Upper lobe of left lung (tissue), 6 donors: ENCODE measurements at regions not wholly inside any gene's neighbourhood (a gene's known extent, or its start where the extent isn't known, plus 50 kb on each side); places are given as distances from the start of the nearest gene placed in this dataset.

ENCODE experiments used
- ATAC-seq, 2 donors: fragments of 200-7000 bp; cut with Tn5 transposase; one replicate each; pipeline ENCODE4 v1.9.1; 2022; ENCODE audit warnings: mild to moderate bottlenecking in 2 of 2, moderate library complexity in 2 of 2; ENCODE audit not compliant: low FRiP score in 2 of 2
- DNase-seq, 2 donors: peaks; one replicate each; pipeline ENCODE4 v3.0.0-alpha.2; 2019 to 2020
- H3K27ac ChIP-seq, 4 donors: fragments of 200-600 bp; sonication (generic); one replicate each; pipeline ENCODE4 v1.5.1; 2016 to 2019
- H3K27me3 ChIP-seq, 4 donors: fragments of 200-600 bp; sonication (generic); one replicate each; pipeline ENCODE4 v1.5.1; 2017 to 2019
- H3K36me3 ChIP-seq, 4 donors: fragments of 200-600 bp; sonication (generic); one replicate each; pipeline ENCODE4 v1.5.1; 2016 to 2019
- H3K4me1 ChIP-seq, 4 donors: fragments of 200-600 bp; sonication (generic); one replicate each; pipeline ENCODE4 v1.5.1; 2018 to 2019
- H3K4me3 ChIP-seq, 4 donors: fragments of 200-600 bp; sonication (generic); one replicate each; pipeline ENCODE4 v1.5.1; 2017 to 2019; ENCODE audit warnings: mild to moderate bottlenecking in 2 of 4, moderate library complexity in 1 of 4
- H3K9me3 ChIP-seq, 4 donors: fragments of 200-600 bp; sonication (generic); one replicate each; pipeline ENCODE4 v1.5.1; 2018 to 2019
- CTCF ChIP-seq, 6 experiments: fragments of 450-650 bp in 4 of 6; fragments of 200-600 bp in 2 of 6; sonication (generic) in 2 of 6; IDR thresholded peaks; one replicate each; pipeline ENCODE4 v1.5.1; 2016 to 2019; ENCODE audit warnings: antibody characterized with exemption in 6 of 6
- EP300 ChIP-seq, 4 donors: sonication (generic); formaldehyde crosslinking; IDR thresholded peaks; one replicate each; pipeline ENCODE4 v1.5.1; 2017; ENCODE audit warnings: antibody characterized with exemption in 4 of 4, control low read depth in 2 of 4
- POLR2A ChIP-seq, 4 donors: fragments of 450-650 bp; IDR thresholded peaks; one replicate each; pipeline ENCODE4 v1.5.1; 2016 to 2017; ENCODE audit warnings: antibody characterized with exemption in 4 of 4, mild to moderate bottlenecking in 2 of 4
- POLR2AphosphoS5 ChIP-seq, 2 donors: sonication (generic); formaldehyde crosslinking; IDR thresholded peaks; one replicate each; pipeline ENCODE4 v1.5.1; 2017; ENCODE audit warnings: antibody characterized with exemption in 2 of 2
- whole genome bisulfite sequencing, 2 donors: methylation state at CpG; one replicate each; pipeline ENCODE4 v1.1.5; 2017 to 2018; 5-methylcytosine and 5-hydroxymethylcytosine counted together
- donor health status: DM: no; HTN: no; CAD: no; lungs with moderate emphysema.
- donor health status: DM: no; HTN: yes; CAD: no; lungs with severe emphysema.

GRCh38 chr4:66059136-66059535, 388.8 kb upstream of the EPHA5 start:
- Histone ChIP-seq H3K36me3 (no peaks in the 10 kb centered on the region), H3K27me3 (no peaks in the 10 kb centered on the region), H3K27ac (no peak overlapping the region), H3K9me3 (no peaks in the 10 kb centered on the region), H3K4me1 (no peaks in the 10 kb centered on the region), H3K4me3 (no peak overlapping the region)
- TF ChIP-seq POLR2AphosphoS5 (IDR thresholded peaks at IDR 0.05) (no peak), EP300 (IDR thresholded peaks at IDR 0.05) (no peak), POLR2A (IDR thresholded peaks at IDR 0.05) (no peak), CTCF (IDR thresholded peaks at IDR 0.05) (no peak)
- DNase-seq: no peak
- 45 to 46% methylated on average over 1 of the region's 1 CpG for WGBS, 2 donors
- ATAC-seq: no peak

GRCh38 chr4:66055999-66056398, 385.7 kb upstream of the EPHA5 start:
- no peaks in the 10 kb centered on the region for H3K27me3 ChIP-seq
- H3K9me3 ChIP-seq: no peaks in the 10 kb centered on the region
- H3K36me3 ChIP-seq: no peaks in the 10 kb centered on the region
- H3K4me3 ChIP-seq: no peak overlapping the region
- ATAC-seq (no peak), DNase-seq (no peak)
- no peak overlapping the region for H3K27ac ChIP-seq
- no peak for TF ChIP-seq EP300 (IDR thresholded peaks at IDR 0.05)
- no peak for TF ChIP-seq CTCF (IDR thresholded peaks at IDR 0.05)
- no peak for TF ChIP-seq POLR2AphosphoS5 (IDR thresholded peaks at IDR 0.05)
- TF ChIP-seq POLR2A (IDR thresholded peaks at IDR 0.05): no peak
- no peaks in the 10 kb centered on the region for H3K4me1 ChIP-seq

GRCh38 chr4:66052426-66052825, 382.1 kb upstream of the EPHA5 start:
- DNase-seq (no peak), ATAC-seq (no peak)
- no peaks in the 10 kb centered on the region for H3K4me1 ChIP-seq
- no peak overlapping the region for H3K27ac ChIP-seq
- H3K27me3 ChIP-seq: no peaks in the 10 kb centered on the region
- 68 to 72% methylated on average over 2 of the region's 2 CpGs for WGBS, 2 donors
- no peaks in the 10 kb centered on the region for H3K9me3 ChIP-seq
- no peak overlapping the region for H3K4me3 ChIP-seq
- H3K36me3 ChIP-seq: no peaks in the 10 kb centered on the region
- TF ChIP-seq POLR2A (IDR thresholded peaks at IDR 0.05): no peak
- TF ChIP-seq EP300 (IDR thresholded peaks at IDR 0.05): no peak
- TF ChIP-seq CTCF (IDR thresholded peaks at IDR 0.05): no peak
- no peak for TF ChIP-seq POLR2AphosphoS5 (IDR thresholded peaks at IDR 0.05)

- 52 to 80% methylated on average over 2 of the region's 2 CpGs for WGBS, 2 donors
- H3K4me3 ChIP-seq: no peak overlapping the region
- no peaks in the 10 kb centered on the region for H3K9me3 ChIP-seq
- ATAC-seq: no peak
- TF ChIP-seq EP300 (IDR thresholded peaks at IDR 0.05) (no peak), POLR2A (IDR thresholded peaks at IDR 0.05) (no peak), CTCF (IDR thresholded peaks at IDR 0.05) (no peak), POLR2AphosphoS5 (IDR thresholded peaks at IDR 0.05) (no peak)
- H3K27me3 ChIP-seq: no peaks in the 10 kb centered on the region
- DNase-seq: no peak
- no peaks in the 10 kb centered on the region for H3K4me1 ChIP-seq
- H3K27ac ChIP-seq: no peak overlapping the region
- no peaks in the 10 kb centered on the region for H3K36me3 ChIP-seq
Observed at GRCh38 chr4:66048861-66049260, 378.6 kb upstream of the EPHA5 start.

GRCh38 chr4:66045913-66046312, 375.6 kb upstream of the EPHA5 start:
- no peaks in the 10 kb centered on the region for H3K27me3 ChIP-seq

More at GRCh38 chr4:66045913-66046312, 375.6 kb upstream of the EPHA5 start:
- H3K4me1 ChIP-seq: no peaks in the 10 kb centered on the region
- H3K9me3 ChIP-seq: no peaks in the 10 kb centered on the region
- DNase-seq (no peak), ATAC-seq (no peak)
- H3K4me3 ChIP-seq: no peak overlapping the region
- no peak overlapping the region for H3K27ac ChIP-seq
- TF ChIP-seq POLR2AphosphoS5 (IDR thresholded peaks at IDR 0.05): no peak
- TF ChIP-seq CTCF (IDR thresholded peaks at IDR 0.05): no peak
- no peak for TF ChIP-seq POLR2A (IDR thresholded peaks at IDR 0.05)
- no peak for TF ChIP-seq EP300 (IDR thresholded peaks at IDR 0.05)
- 60 to 75% methylated on average over 4 of the region's 4 CpGs for WGBS, 2 donors
- H3K36me3 ChIP-seq: no peaks in the 10 kb centered on the region
